ENCODE measurements at regions not wholly inside any gene's neighbourhood (a gene's known extent, or its start where the extent isn't known, plus 50 kb on each side); places are given as distances from the start of the nearest gene placed in this dataset.

GRCh38 chr15:95972812-95973211 is 357.7 kb upstream of the NR2F2 start:
- Histone ChIP-seq H3K18ac (ENCODE audit: extremely low read depth, low read length) (no peak overlapping the region), H4K91ac (replicated peaks; ENCODE audit: insufficient read length, low read length) (no peak overlapping the region), H2BK20ac (ENCODE audit: low read length) (no peak overlapping the region), H2BK12ac (ENCODE audit: low read depth, low read length) (no peak overlapping the region), H3K9ac (replicated peaks in 1 of 4; ENCODE audit: extremely low read depth in 1 of 4, low read depth in 3 of 4, low read length in 3 of 4) (no peak overlapping the region), H2AK5ac (ENCODE audit: low read depth, low read length) (no peak overlapping the region), H2AFZ (ENCODE audit: low read length) (no peak overlapping the region), H3K4me2 (ENCODE audit: insufficient read depth in 1 of 2, low read depth in 2 of 2, low read length in 2 of 2) (no peak overlapping the region), H3K56ac (replicated peaks; ENCODE audit: insufficient read length, low read depth, low read length) (no peak overlapping the region), H4K8ac (ENCODE audit: extremely low read depth, insufficient read depth, low read length) (no peak overlapping the region), H3K79me2 (ENCODE audit: control insufficient read depth in 1 of 2, insufficient read depth in 2 of 2, low read length in 2 of 2) (no peaks in the 10 kb centered on the region), H4K5ac (ENCODE audit: insufficient read length, low read depth, low read length) (no peak overlapping the region), H3K23ac (ENCODE audit: insufficient read length) (no peak overlapping the region), H2BK5ac (ENCODE audit: low read depth, low read length) (no peak overlapping the region), H3K9me3 (ENCODE audit: insufficient read depth in 2 of 2, low read depth in 1 of 2, low read length in 1 of 2) (no peaks in the 10 kb centered on the region), H3K4ac (replicated peaks; ENCODE audit: insufficient read length, low read depth, low read length) (no peak overlapping the region), H2BK15ac (ENCODE audit: low read length) (no peak overlapping the region), H3K14ac (ENCODE audit: insufficient read length) (no peak overlapping the region), H2BK120ac (replicated peaks; ENCODE audit: low read depth, low read length) (no peak overlapping the region), H3K4me1 (replicated peaks in 1 of 4; ENCODE audit: control insufficient read depth in 3 of 4, insufficient read depth in 4 of 4, low read length in 3 of 4) (no peaks in the 10 kb centered on the region), H4K20me1 (replicated peaks in 1 of 2; ENCODE audit: control insufficient read depth in 1 of 2, insufficient read depth in 2 of 2, low read length in 2 of 2) (no peaks in the 10 kb centered on the region), H3K4me3 (ENCODE audit: extremely low read depth in 1 of 4, insufficient read depth in 2 of 4, low read depth in 3 of 4, low read length in 4 of 4) (no peak overlapping the region), H3K27me3 (replicated peaks in 1 of 4; ENCODE audit: control insufficient read depth in 3 of 4, extremely low read depth in 1 of 4, insufficient read depth in 3 of 4, low read length in 3 of 4) (no peaks in the 10 kb centered on the region), H3K79me1 (ENCODE audit: low read depth, low read length) (no peaks in the 10 kb centered on the region), H3K27ac (ENCODE audit: low read depth, low read length) (no peak overlapping the region), H3K36me3 (ENCODE audit: control insufficient read depth in 2 of 4, insufficient read depth in 4 of 4, low read length in 3 of 4) (no peaks in the 10 kb centered on the region), H3K23me2 (ENCODE audit: low read depth, low read length) (no peaks in the 10 kb centered on the region; the same call in 1 of the 2 replicates)
- POLR2A ChIA-PET (ENCODE audit: partially characterized antibody): no interaction called here
- CTCF ChIA-PET (ENCODE audit: partially characterized antibody): no interaction called here
- WGBS, 2 experiments (ENCODE audit: extremely low coverage in 1 of 2, insufficient coverage in 1 of 2, insufficient read length in 1 of 2, insufficient replicate concordance in 2 of 2, low coverage in 1 of 2, low lambda C conversion rate in 2 of 2, missing lambda C conversion rate in 1 of 2): 95% methylated on average over 4 of the region's 4 CpGs; no CpG with 5 or more reads in 1 of the 2 experiments
- no peak for DNase-seq (ENCODE audit: low read depth in 1 of 2, low spot score in 2 of 2)
- FAIRE-seq: no peak
- TF ChIP-seq ZNF274 (IDR thresholded peaks at IDR 0.05; ENCODE audit: borderline replicate concordance, extremely low read depth, low read length): no peak
- TF ChIP-seq CBX8 (IDR thresholded peaks at IDR 0.05; ENCODE audit: borderline replicate concordance, low read depth, low read length): no peak
- no peak for TF ChIP-seq BRCA1 (IDR thresholded peaks at IDR 0.05; ENCODE audit: low read depth, low read length)
- no peak for TF ChIP-seq RNF2 (IDR thresholded peaks at IDR 0.05; ENCODE audit: borderline replicate concordance, low read depth, low read length, missing control alignments, poor library complexity, severe bottlenecking)
- no peak for TF ChIP-seq PHF8 (conservative IDR thresholded peaks at IDR 0.05; ENCODE audit: low read depth, low read length)
- TF ChIP-seq ATF3 (IDR thresholded peaks at IDR 0.05; ENCODE audit: insufficient read depth, low read depth, low read length): no peak
- TF ChIP-seq SIRT6 (IDR thresholded peaks at IDR 0.05; ENCODE audit: low read length): no peak
- no peak for TF ChIP-seq MAFK (IDR thresholded peaks at IDR 0.05; ENCODE audit: low read depth, low read length)
- TF ChIP-seq SAP30 (IDR thresholded peaks at IDR 0.05; ENCODE audit: insufficient read depth, insufficient replicate concordance, low read length): no peak
- no peak for TF ChIP-seq HDAC6 (IDR thresholded peaks at IDR 0.05; ENCODE audit: low read depth, low read length)
- TF ChIP-seq SIX5 (IDR thresholded peaks at IDR 0.05; ENCODE audit: low read depth, low read length): no peak
- no peak for TF ChIP-seq CTCF (IDR thresholded peaks at IDR 0.05; ENCODE audit: control extremely low read depth in 1 of 3, insufficient read depth in 1 of 3, low read depth in 1 of 3, low read length in 3 of 3)

All from H1 (cell line).